IPS-18a (cell line): ENCODE measurements at regions not wholly inside any gene's neighbourhood (a gene's known extent, or its start where the extent isn't known, plus 50 kb on each side); places are given as distances from the start of the nearest gene placed in this dataset.

Experiments used
- H3K27ac ChIP-seq: one replicate; pipeline ENCODE4 v1.5.1; 2013; ENCODE audit warnings: low read length
- H3K27me3 ChIP-seq: one replicate; pipeline ENCODE4 v1.6.1; 2013; ENCODE audit warnings: mild to moderate bottlenecking, low read length; ENCODE audit not compliant: control insufficient read depth, insufficient read depth
- H3K36me3 ChIP-seq: one replicate; pipeline ENCODE4 v1.6.1; 2013; ENCODE audit warnings: low read depth, low read length; ENCODE audit not compliant: control insufficient read depth
- H3K4me1 ChIP-seq: one replicate; pipeline ENCODE4 v1.6.1; 2013; ENCODE audit warnings: low read depth, low read length; ENCODE audit not compliant: control insufficient read depth
- H3K4me3 ChIP-seq: one replicate; pipeline ENCODE4 v1.5.1; 2013; ENCODE audit warnings: low read length
- H3K9ac ChIP-seq: one replicate; pipeline ENCODE4 v1.6.1; 2013; ENCODE audit warnings: mild to moderate bottlenecking, low read length, moderate library complexity
- H3K9me3 ChIP-seq: one replicate; pipeline ENCODE4 v1.6.1; 2013; ENCODE audit warnings: low read depth, low read length; ENCODE audit not compliant: control insufficient read depth

- peaks cover 25% of the 10 kb centered on the region for H3K9me3 ChIP-seq
- no peak overlapping the region for H3K9ac ChIP-seq
- no peak overlapping the region for H3K4me3 ChIP-seq
- no peak overlapping the region for H3K27ac ChIP-seq
- H3K4me1 ChIP-seq: peaks cover 13% of the 10 kb centered on the region
- H3K27me3 ChIP-seq: no peaks in the 10 kb centered on the region
- no peaks in the 10 kb centered on the region for H3K36me3 ChIP-seq
Measured at GRCh38 chr3:77919244-77919643, 879.3 kb downstream of the ROBO2 start.

DNA sequence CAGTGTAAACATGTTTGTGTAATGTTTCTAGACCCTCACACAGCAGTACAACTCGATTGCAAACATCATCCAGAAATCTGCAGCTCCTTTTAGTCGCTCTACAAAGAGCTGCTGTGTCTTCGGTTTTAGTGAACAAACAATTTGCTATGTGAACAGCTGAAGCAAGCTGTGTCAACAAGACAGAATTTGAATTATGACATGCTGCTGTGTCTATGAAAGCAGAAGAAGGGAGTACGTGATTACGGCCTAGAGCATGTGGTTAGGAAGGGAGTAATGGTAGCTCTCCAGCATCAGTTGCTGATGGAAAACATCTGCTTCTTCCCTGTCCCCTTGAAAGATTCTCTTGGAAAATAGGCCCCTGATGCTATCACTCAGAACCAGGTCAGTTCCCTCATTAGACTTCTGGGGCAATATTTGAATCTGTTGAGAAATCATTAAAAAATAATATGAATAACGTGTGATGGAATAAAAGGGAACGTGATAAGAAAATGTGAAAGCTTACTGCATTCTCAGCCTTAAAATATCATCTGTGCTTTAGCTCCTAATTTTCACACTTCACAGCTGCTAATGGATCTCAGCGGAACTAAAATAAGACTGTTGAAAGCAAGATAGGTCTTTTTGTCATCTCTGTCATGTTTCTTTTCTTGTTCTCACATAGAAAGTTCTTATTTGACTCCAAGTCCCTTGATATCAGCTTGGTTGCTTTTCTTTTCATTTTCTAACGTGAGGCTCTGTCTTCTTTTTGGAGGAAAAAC, 891.5 kb downstream of the ROBO2 start:
- Histone ChIP-seq H3K36me3 (no peaks in the 10 kb centered on the region), H3K4me3 (no peak overlapping the region), H3K9me3 (no peaks in the 10 kb centered on the region), H3K27me3 (no peaks in the 10 kb centered on the region), H3K9ac (no peak overlapping the region), H3K27ac (no peak overlapping the region), H3K4me1 (peaks cover 5% of the 10 kb centered on the region)

- Histone ChIP-seq H3K9me3 (no peaks in the 10 kb centered on the region), H3K9ac (no peak overlapping the region), H3K4me1 (peaks cover 5% of the 10 kb centered on the region), H3K27me3 (no peaks in the 10 kb centered on the region), H3K27ac (no peak overlapping the region), H3K36me3 (no peaks in the 10 kb centered on the region), H3K4me3 (no peak overlapping the region)
Measured at GRCh38 chr3:77932926-77933325, 893.0 kb downstream of the ROBO2 start.

- Histone ChIP-seq H3K9me3 (no peaks in the 10 kb centered on the region), H3K4me1 (peaks cover 5% of the 10 kb centered on the region), H3K27me3 (no peaks in the 10 kb centered on the region), H3K9ac (no peak overlapping the region), H3K4me3 (no peak overlapping the region), H3K27ac (no peak overlapping the region), H3K36me3 (no peaks in the 10 kb centered on the region)
Measured at GRCh38 chr3:77933926-77934325, 894.0 kb downstream of the ROBO2 start.

GRCh38 chr3:77935418-77935817, 895.5 kb downstream of the ROBO2 start:
- H3K27ac ChIP-seq: no peak overlapping the region
- H3K9me3 ChIP-seq: no peaks in the 10 kb centered on the region
- no peak overlapping the region for H3K9ac ChIP-seq
- H3K4me3 ChIP-seq: no peak overlapping the region
- no peaks in the 10 kb centered on the region for H3K27me3 ChIP-seq
- H3K36me3 ChIP-seq: no peaks in the 10 kb centered on the region
- peaks cover 5% of the 10 kb centered on the region for H3K4me1 ChIP-seq

DNA sequence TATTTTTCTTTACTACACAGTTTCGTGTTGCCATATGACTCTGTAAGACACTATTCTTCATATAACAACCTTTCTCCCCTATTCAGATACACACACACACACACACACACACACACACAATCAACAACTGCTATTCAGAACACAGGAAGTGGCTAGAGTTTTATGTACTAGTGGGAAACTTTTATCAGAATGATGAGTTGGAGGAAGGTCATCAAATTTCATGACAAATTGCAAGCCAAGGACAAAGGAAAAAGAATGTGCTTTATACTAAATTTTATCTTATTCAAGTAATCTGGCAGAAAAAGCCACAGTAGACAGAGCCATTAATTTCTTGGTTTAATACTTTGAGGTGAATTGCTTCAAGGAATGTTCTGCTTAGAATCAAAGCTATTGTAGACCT, 899.8 kb downstream of the ROBO2 start:
- Histone ChIP-seq H3K9me3 (no peaks in the 10 kb centered on the region), H3K4me1 (no peaks in the 10 kb centered on the region), H3K27me3 (no peaks in the 10 kb centered on the region), H3K27ac (no peak overlapping the region), H3K4me3 (no peak overlapping the region), H3K9ac (no peak overlapping the region), H3K36me3 (no peaks in the 10 kb centered on the region)

- Histone ChIP-seq H3K4me1 (no peaks in the 10 kb centered on the region), H3K27ac (no peak overlapping the region), H3K36me3 (no peaks in the 10 kb centered on the region), H3K9ac (no peak overlapping the region), H3K4me3 (no peak overlapping the region), H3K9me3 (no peaks in the 10 kb centered on the region), H3K27me3 (no peaks in the 10 kb centered on the region)
Measured at GRCh38 chr3:77943598-77943997, 903.7 kb downstream of the ROBO2 start.

DNA sequence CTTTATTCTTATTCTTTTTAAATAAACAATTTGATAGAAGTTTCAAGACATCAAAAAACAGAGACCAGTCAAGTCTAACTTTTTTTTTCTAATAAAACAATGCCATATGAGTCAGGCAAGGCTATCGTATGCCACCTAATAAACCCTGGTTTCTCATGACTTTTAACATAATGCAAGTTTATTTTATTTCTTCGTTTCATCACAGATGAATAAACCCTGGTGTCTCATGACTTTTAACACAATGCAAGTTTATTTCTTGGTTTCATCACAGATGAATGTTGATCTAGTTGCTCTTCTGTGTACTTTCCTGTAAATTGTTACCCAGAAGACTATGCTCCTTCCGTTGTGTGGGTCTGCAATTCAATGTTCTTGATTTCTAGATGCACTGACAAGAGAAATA, 905.4 kb downstream of the ROBO2 start:
- H3K9me3 ChIP-seq: no peaks in the 10 kb centered on the region
- no peak overlapping the region for H3K9ac ChIP-seq
- no peaks in the 10 kb centered on the region for H3K27me3 ChIP-seq
- H3K4me3 ChIP-seq: no peak overlapping the region
- H3K4me1 ChIP-seq: no peaks in the 10 kb centered on the region
- no peak overlapping the region for H3K27ac ChIP-seq
- H3K36me3 ChIP-seq: no peaks in the 10 kb centered on the region

DNA sequence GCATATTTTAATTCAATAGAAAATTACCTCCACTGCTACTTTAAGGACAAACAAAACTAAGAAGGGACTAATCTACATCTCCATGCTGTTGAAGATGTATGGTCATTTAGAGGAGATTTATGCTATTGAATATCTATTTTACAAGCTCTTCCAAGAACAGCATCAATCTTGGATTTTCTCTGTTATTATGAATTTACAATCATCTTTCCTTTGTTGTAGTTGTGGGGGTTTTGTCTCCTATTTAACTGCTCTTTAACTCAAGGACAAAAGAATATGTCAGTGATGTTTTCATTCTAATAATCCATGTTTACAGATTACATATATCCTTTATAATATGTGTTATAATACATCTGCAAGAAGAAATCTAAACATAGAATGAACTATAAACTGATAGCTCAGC, 907.8 kb downstream of the ROBO2 start:
- Histone ChIP-seq H3K27ac (no peak overlapping the region), H3K9ac (no peak overlapping the region), H3K27me3 (no peaks in the 10 kb centered on the region), H3K9me3 (no peaks in the 10 kb centered on the region), H3K36me3 (no peaks in the 10 kb centered on the region), H3K4me3 (no peak overlapping the region), H3K4me1 (no peaks in the 10 kb centered on the region)

- H3K36me3 ChIP-seq: no peaks in the 10 kb centered on the region
- no peaks in the 10 kb centered on the region for H3K27me3 ChIP-seq
- no peak overlapping the region for H3K9ac ChIP-seq
- H3K4me3 ChIP-seq: no peak overlapping the region
- H3K4me1 ChIP-seq: no peaks in the 10 kb centered on the region
- H3K27ac ChIP-seq: no peak overlapping the region
- no peaks in the 10 kb centered on the region for H3K9me3 ChIP-seq
Measured at GRCh38 chr3:77967621-77968020, 927.7 kb downstream of the ROBO2 start.

DNA sequence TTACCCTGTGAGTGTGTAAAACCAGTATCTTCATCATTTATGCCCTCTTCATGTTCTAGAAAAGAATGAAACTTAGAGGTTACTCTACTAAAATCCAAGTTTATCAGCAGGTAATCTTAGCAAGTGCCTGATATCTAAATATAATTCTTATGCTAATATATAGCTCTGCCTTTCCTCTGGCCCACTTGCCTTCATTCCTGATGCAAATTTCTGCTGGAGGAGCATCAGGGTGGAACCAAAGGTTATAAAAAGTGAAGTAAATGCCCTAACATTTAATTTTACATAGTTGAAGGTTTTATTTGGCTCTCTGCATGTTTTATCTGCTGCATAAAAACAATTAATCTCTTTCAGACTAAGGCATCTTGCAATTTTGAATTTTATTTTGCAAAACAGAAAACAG, 936.2 kb downstream of the ROBO2 start:
- Histone ChIP-seq H3K9ac (no peak overlapping the region), H3K27me3 (no peaks in the 10 kb centered on the region), H3K9me3 (no peaks in the 10 kb centered on the region), H3K36me3 (no peaks in the 10 kb centered on the region), H3K27ac (no peak overlapping the region), H3K4me1 (peaks cover 4% of the 10 kb centered on the region), H3K4me3 (no peak overlapping the region)

- no peaks in the 10 kb centered on the region for H3K4me1 ChIP-seq
- no peaks in the 10 kb centered on the region for H3K27me3 ChIP-seq
Measured at GRCh38 chr3:78003090-78003489, 963.2 kb downstream of the ROBO2 start.

More at GRCh38 chr3:78003090-78003489, 963.2 kb downstream of the ROBO2 start:
- Histone ChIP-seq H3K27ac (no peak overlapping the region), H3K9me3 (no peaks in the 10 kb centered on the region), H3K4me3 (no peak overlapping the region), H3K9ac (no peak overlapping the region), H3K36me3 (no peaks in the 10 kb centered on the region)
